DMS 273 treated with DMSO at 0.1 percent for 48 hours (cell line): ENCODE measurements at regions not wholly inside any gene's neighbourhood (a gene's known extent, or its start where the extent isn't known, plus 50 kb on each side); places are given as distances from the start of the nearest gene placed in this dataset.
"Not testable (repeated sequence)": the region's sequence is repeated elsewhere in the genome, so short reads cannot be mapped to it uniquely, and the experiment has no call there.

Experiments
- DNase-seq: peaks from one replicate; lab custom pipeline; 2025; lab: John Stamatoyannopoulos, UW

- no peak for DNase-seq
These were observed 54.8 kb upstream of the HMGB1 start for GRCh38 chr13:30520571-30520970.

GRCh38 chr13:30523211-30523610 is 57.5 kb upstream of the HMGB1 start:
- no peak for DNase-seq

- not testable (repeated sequence) for DNase-seq
These were observed 58.1 kb upstream of the HMGB1 start for GRCh38 chr13:30523817-30524216.

DNA sequence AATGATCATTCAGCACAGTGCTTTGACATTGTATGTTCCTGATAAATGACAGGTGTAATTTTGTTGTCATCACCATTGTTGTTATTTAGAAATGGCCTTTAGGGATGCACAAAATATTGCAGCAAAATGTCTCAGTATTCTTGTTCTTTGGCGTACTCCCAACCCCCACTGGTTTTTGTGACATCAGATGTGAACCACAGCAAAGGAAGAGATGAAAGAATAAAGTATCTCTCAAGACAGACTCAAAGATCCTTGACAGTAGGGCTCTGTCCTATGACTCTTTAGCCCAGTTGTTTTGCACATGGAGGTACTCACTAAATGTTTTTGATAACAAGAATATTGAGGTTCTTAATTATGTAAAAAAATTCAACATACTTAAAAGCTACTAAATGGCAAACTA is 59.5 kb upstream of the HMGB1 start:
- not testable (repeated sequence) for DNase-seq

DNA sequence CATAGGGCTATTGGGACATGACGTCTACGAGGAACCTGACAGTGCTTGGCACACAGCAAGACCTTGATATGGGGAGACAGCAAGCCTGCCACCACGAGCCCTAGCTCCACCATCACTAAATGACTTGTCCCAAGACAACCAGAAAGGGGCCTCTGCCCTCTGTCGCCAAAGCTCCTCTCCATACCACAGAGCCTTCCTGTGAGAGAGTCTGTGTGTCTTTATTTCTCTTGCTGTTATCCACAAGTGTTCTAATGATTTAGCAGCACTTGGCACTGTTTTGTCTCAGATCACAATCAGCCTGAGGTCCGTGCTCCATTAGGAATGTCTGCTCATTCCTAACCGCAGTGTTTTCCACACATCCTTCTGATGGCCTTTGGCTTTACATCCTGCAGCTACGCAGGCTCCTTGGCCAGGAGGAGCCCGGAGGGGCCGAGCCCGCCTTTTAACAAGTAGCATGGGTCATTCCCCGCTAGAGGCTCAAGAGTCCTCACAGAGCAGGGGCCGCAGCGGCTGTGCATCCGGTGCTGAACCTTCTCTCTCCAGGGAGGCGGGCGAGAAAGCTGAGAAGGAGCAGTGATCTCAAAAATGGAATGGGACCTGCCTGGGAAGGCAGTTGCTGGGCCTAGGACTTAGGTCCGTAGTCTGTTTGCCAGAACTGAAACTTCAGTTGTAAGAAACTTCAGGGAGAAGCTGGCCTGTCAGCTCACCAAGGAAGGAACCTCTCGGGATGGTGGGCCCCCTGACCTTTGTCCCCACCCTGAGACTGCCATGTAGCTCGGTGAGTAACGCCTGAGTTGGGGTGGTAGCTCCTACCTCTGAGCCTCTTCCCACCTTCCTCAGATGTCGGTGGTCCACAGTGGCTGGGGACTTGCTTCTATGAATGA is 61.1 kb upstream of the HMGB1 start:
- no peak for DNase-seq

- DNase-seq = no peak
These were observed 63.5 kb upstream of the HMGB1 start for GRCh38 chr13:30529085-30529834.

- DNase-seq = no peak
These were observed 69.3 kb upstream of the HMGB1 start for GRCh38 chr13:30535046-30535445.

DNA sequence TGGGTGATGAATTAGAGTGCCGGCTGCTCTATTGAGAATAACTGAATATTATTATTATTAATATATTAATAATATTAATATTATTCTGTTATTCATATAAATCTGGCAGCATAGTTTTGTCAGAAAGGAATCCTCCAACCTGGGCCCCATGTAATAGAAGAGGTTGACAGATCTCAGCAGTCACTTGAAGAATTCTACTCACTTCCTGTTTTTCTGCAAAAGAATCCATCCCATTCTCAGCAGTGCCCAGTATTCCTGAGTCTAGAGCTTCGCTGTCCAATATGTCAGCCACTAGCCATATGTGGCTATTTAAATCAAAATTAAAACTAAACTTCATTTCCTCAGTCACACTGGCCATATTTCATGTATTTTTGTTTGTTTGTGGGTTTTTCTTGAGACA is 72.4 kb upstream of the USPL1 start:
- DNase-seq = no peak

GRCh38 chr13:30548046-30548445 is 69.7 kb upstream of the USPL1 start:
- not testable (repeated sequence) for DNase-seq

DNA sequence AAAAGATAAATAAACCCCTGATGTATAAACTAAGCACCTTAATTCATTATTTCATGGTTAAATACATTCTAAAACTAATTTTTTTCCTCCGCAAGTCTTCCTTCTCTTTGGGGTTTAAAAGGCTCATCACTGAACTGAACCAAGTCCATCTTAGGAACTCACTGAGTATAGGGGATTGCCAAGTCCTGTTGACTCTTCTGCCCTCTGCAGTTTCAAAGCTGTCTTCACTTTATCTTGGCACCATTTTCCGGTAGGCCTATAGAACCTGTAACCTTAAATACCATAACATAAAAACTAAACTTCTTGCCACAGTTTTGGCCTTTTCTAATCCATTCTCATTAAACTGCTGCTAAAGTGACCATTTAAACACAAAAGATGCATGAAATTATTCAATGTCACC is 66.5 kb upstream of the USPL1 start:
- peak; percentile 1 for DNase-seq

GRCh38 chr13:30552567-30552966 is 65.2 kb upstream of the USPL1 start:
- no peak for DNase-seq

GRCh38 chr13:30559274-30559673 is 58.4 kb upstream of the USPL1 start:
- DNase-seq = no peak

- no peak for DNase-seq
These were observed 57.5 kb upstream of the USPL1 start for GRCh38 chr13:30560212-30560611.

DNA sequence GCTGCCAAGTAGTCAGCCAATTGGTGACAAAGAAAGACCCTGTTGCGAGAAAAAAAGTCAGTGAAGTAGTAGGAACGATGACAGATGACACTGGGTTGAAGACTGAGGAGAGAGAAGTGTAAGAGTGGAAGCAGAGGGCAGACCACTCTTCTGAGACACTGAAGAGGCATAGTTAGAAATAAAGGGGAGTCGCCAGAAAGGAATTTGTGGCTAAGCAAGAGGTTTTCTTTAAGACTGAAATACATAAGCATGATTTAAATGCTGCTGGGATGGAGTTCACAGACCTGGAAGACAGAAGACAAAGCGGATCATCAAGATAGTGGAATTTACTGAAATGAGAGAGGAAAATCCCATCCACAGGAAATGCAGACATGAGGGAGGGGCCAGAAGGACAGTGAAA is 56.2 kb upstream of the USPL1 start:
- DNase-seq = no peak

- DNase-seq = no peak
These were observed 53.2 kb upstream of the USPL1 start for GRCh38 chr13:30564489-30564888.

DNA sequence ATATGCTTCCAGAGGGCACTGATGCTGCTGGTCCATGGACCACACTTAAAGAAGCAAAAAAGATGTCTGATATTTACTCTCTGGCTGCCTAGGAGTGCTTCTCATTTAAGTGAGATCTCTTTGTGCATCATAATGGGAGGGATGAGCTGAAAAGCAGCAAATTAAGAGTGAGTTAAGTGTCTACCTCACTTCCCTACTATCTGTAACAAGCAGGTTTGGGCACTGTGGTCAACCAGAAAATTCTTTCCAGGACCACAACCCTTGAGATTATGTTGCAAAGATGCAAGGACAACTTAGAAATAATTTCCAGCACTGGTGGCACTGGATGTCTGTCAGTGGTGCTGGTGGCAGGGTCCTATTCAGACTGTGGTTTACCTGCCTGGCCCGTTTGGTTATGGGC is 52.1 kb upstream of the USPL1 start:
- DNase-seq = no peak

- no peak for DNase-seq
These were observed 50.6 kb upstream of the USPL1 start for GRCh38 chr13:30567072-30567471.
